HepG2 (cell line): ENCODE measurements at regions not wholly inside any gene's neighbourhood (a gene's known extent, or its start where the extent isn't known, plus 50 kb on each side); places are given as distances from the start of the nearest gene placed in this dataset.

ENCODE experiments used
- ATAC-seq: fragments of 200-7000 bp; cut with Tn5 transposase; 3 replicates; pipeline ENCODE4 v1.9.1; 2020; ENCODE audit warnings: mild to moderate bottlenecking, moderate library complexity
- BruUV-seq: library from RNA; stranded (reverse); fragments of 400-500 nt; replicated peaks from 2 replicates; lab custom pipeline; 2021; lab: Mats Ljungman, UMichigan
- CTCF ChIA-PET: fragments of 300-600 bp; formaldehyde crosslinking; extraction: SDS; loops from one replicate; lab custom pipeline; 2021; ENCODE audit warnings: low total read pairs, inconsistent platforms, low intra/inter-chr PET ratio; lab: Yijun Ruan, JAX
- POLR2A ChIA-PET: fragments of 350-600 bp; sonication (Branson Sonifier 250); formaldehyde crosslinking; loops from one replicate; lab custom pipeline; 2020; ENCODE audit warnings: antibody characterized with exemption, inconsistent platforms; lab: Yijun Ruan, JAX
- DNase-seq: peaks from one replicate; pipeline ENCODE4 v3.0.0-alpha.2; 2015; ENCODE audit warnings: low spot score
- FAIRE-seq: peaks from 3 replicates; lab custom pipeline; 2011; peaks lifted over from hg19 to GRCh38; lab: Jason Lieb, UNC
- H2AFZ ChIP-seq: one replicate; pipeline ENCODE4 v1.6.1; 2011; ENCODE audit warnings: low read length, inconsistent platforms
- H3K27ac ChIP-seq: fragments of 300-600 bp; 3 replicates; pipeline ENCODE4 v1.8.0; 2011; ENCODE audit warnings: mixed run types, mild to moderate bottlenecking, mixed read lengths, low read length, inconsistent platforms; ENCODE audit not compliant: insufficient read depth; ENCODE audit errors: extremely low read length
- H3K27me3 ChIP-seq, 2 experiments: fragments of 200-600 bp in 1 of 2; 2 replicates in 1 of 2; 3 replicates in 1 of 2; pipeline versions ENCODE4 v1.6.0 to v1.8.0; 2011; ENCODE audit warnings: low read length in 2 of 2, mild to moderate bottlenecking in 2 of 2, moderate library complexity in 2 of 2, inconsistent platforms in 1 of 2; ENCODE audit not compliant: insufficient read depth in 2 of 2, control insufficient read depth in 1 of 2
- H3K36me3 ChIP-seq, 2 experiments: fragments of 200-600 bp in 1 of 2; replicated peaks in 1 of 2; 2 replicates in 1 of 2; 3 replicates in 1 of 2; pipeline versions ENCODE4 v1.5.1 to v1.8.0; 2011; ENCODE audit warnings: low read length in 2 of 2, inconsistent platforms in 1 of 2; ENCODE audit not compliant: insufficient read depth in 2 of 2, control insufficient read depth in 1 of 2
- H3K4me1 ChIP-seq: 2 replicates; pipeline ENCODE4 v1.5.1; 2012; ENCODE audit warnings: low read length, inconsistent platforms; ENCODE audit not compliant: insufficient read depth
- H3K4me2 ChIP-seq: 2 replicates; pipeline ENCODE4 v1.6.0; 2011; ENCODE audit warnings: low read depth, low read length, inconsistent platforms
- H3K4me3 ChIP-seq, 3 experiments: fragments of 200-600 bp in 1 of 3; sonication (generic), shearing (Covaris generic) in 1 of 3; replicated peaks in 1 of 3; 2 replicates each; pipeline ENCODE4 v1.5.1; 2011 to 2016; ENCODE audit warnings: low read length in 3 of 3, inconsistent platforms in 2 of 3, low read depth in 2 of 3, mild to moderate bottlenecking in 2 of 3, control low read depth in 1 of 3, mixed read lengths in 1 of 3; ENCODE audit not compliant: insufficient read depth in 1 of 3
- H3K79me2 ChIP-seq: one replicate; pipeline ENCODE4 v1.6.1; 2011; ENCODE audit warnings: low read length, inconsistent platforms; ENCODE audit not compliant: insufficient read depth
- H3K9ac ChIP-seq: 2 replicates; pipeline ENCODE4 v1.6.0; 2011; ENCODE audit warnings: mild to moderate bottlenecking, low read depth, low read length, inconsistent platforms; ENCODE audit not compliant: insufficient read depth
- H3K9me3 ChIP-seq: 2 replicates; pipeline ENCODE4 v1.5.1; 2012; ENCODE audit warnings: mild to moderate bottlenecking, low read length
- H4K20me1 ChIP-seq: 2 replicates; pipeline ENCODE4 v1.6.0; 2011; ENCODE audit warnings: inconsistent platforms, mild to moderate bottlenecking, low read length, moderate library complexity; ENCODE audit not compliant: insufficient read depth
- CEBPB ChIP-seq: IDR thresholded peaks from 2 replicates; pipeline ENCODE4 v1.6.1; 2011; ENCODE audit warnings: low read depth, low read length, improper control_type of control experiment, borderline replicate concordance
- CREM ChIP-seq, 2 experiments: sonication (generic) in 1 of 2; formaldehyde crosslinking in 1 of 2; IDR thresholded peaks; 2 replicates each; pipeline versions ENCODE4 v1.4.0 to v1.6.1; 2016 to 2020; ENCODE audit warnings: antibody characterized with exemption in 1 of 2, mild to moderate bottlenecking in 1 of 2, missing genetic modification reagents in 1 of 2
- HMGA1 ChIP-seq: sonication (generic); formaldehyde crosslinking; conservative IDR thresholded peaks from 2 replicates; pipeline ENCODE4 v1.4.0; 2020; ENCODE audit warnings: missing genetic modification reagents
- SNAI1 ChIP-seq: sonication (generic); formaldehyde crosslinking; IDR thresholded peaks from 2 replicates; pipeline ENCODE4 v1.5.0; 2020; ENCODE audit warnings: mild to moderate bottlenecking, missing genetic modification reagents, borderline replicate concordance
- ZNF567 ChIP-seq: sonication (generic); formaldehyde crosslinking; IDR thresholded peaks from 2 replicates; pipeline ENCODE4 v1.8.1; 2023; ENCODE audit warnings: mild to moderate bottlenecking, missing genetic modification reagents, borderline replicate concordance
- ZNF772 ChIP-seq: sonication (generic); formaldehyde crosslinking; IDR thresholded peaks from 2 replicates; pipeline ENCODE4 v1.5.0; 2020; ENCODE audit warnings: mild to moderate bottlenecking, missing genetic modification reagents
- ZNF775 ChIP-seq: sonication (generic); formaldehyde crosslinking; IDR thresholded peaks from 2 replicates; pipeline ENCODE4 v1.4.0; 2020; ENCODE audit warnings: missing genetic modification reagents, mild to moderate bottlenecking, moderate library complexity, borderline replicate concordance
- ZNF883 ChIP-seq: sonication (generic); formaldehyde crosslinking; IDR thresholded peaks from 2 replicates; pipeline ENCODE4 v1.5.1; 2020; ENCODE audit warnings: mild to moderate bottlenecking, missing genetic modification reagents; ENCODE audit errors: not compliant biosample characterization
- WGBS: methylation state at CpG from one replicate; pipeline ENCODE4 v1.1.6; 2017; ENCODE audit warnings: low lambda C conversion rate; 5-methylcytosine and 5-hydroxymethylcytosine counted together
- in situ Hi-C: cut with HindIII; loops from 2 replicates; pipeline ENCODE4 v1.10.0; 2017; ENCODE audit warnings: low pct_unique_long_range_greater_than_20kb; ENCODE audit not compliant: extremely low pct_ligation_motif_present
- intact Hi-C: fragments of 100-400 bp; cut with micrococcal nuclease; formaldehyde crosslinking; loops from one replicate; pipeline ENCODE4 v1.10.0; 2022; ENCODE audit not compliant: unreplicated experiment
- TF ChIP-seq, protein P1 (sequence below): sonication (generic); formaldehyde crosslinking; IDR thresholded peaks from 2 replicates; pipeline ENCODE4 v1.5.0; 2020; ENCODE audit warnings: missing genetic modification reagents

- no peak for TF ChIP-seq ZNF567
- TF ChIP-seq ZNF772 (CRISPR knock-in tag) = no peak
- TF ChIP-seq ZNF883 (CRISPR knock-in tag) = no peak
- TF ChIP-seq, protein P1, sequence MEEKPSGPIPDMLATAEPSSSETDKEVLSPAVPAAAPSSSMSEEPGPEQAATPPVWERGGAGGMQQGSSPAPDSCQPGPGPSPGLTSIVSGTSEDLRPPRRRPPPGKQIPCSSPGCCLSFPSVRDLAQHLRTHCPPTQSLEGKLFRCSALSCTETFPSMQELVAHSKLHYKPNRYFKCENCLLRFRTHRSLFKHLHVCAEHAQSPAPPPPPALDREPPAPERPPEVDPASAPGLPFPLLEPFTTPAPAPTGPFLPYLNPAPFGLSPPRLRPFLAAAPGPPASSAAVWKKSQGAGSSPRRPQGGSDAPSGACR (CRISPR knock-in tag) = no peak
- TF ChIP-seq HMGA1 (CRISPR knock-in tag) = no peak
- TF ChIP-seq SNAI1 (CRISPR knock-in tag) = no peak
- TF ChIP-seq CEBPB = no peak
- no peak for TF ChIP-seq ZNF775 (CRISPR knock-in tag)
- TF ChIP-seq CREM (IDR thresholded peaks at IDR 0.05) = no peak
- TF ChIP-seq CREM (CRISPR knock-in tag; IDR thresholded peaks at IDR 0.05) = no peak
- TF ChIP-seq, all 625 proteins: peak for 0
- in situ Hi-C loops (no loop called here), intact Hi-C loops (loop anchor here (2.0 kb wide), 1 partner anchor 75 kb away; no protein-coding TSS in a partner anchor)
- Histone ChIP-seq H3K4me3 (no peak overlapping the region), H3K27me3 (no peaks in the 10 kb centered on the region), H3K9ac (no peak overlapping the region), H3K36me3 (no peaks in the 10 kb centered on the region), H3K9me3 (no peaks in the 10 kb centered on the region), H3K4me2 (no peak overlapping the region), H4K20me1 (no peaks in the 10 kb centered on the region), H3K4me1 (no peaks in the 10 kb centered on the region), H3K27ac (no peak overlapping the region), H3K79me2 (no peaks in the 10 kb centered on the region), H2AFZ (no peak overlapping the region)
- no TSS peak for BruUV-seq
- ChIA-PET POLR2A (no interaction called here), CTCF (no interaction called here)
- FAIRE-seq (no peak), ATAC-seq (no peak), DNase-seq (no peak)
- 97% methylated on average over 1 of the region's 1 CpG for WGBS
Observed at GRCh38 chr1:88060112-88060673, 623.9 kb upstream of the PKN2 start.
